SK-N-SH (cell line): ENCODE measurements at regions not wholly inside any gene's neighbourhood (a gene's known extent, or its start where the extent isn't known, plus 50 kb on each side); places are given as distances from the start of the nearest gene placed in this dataset.

Experiments used
- CTCF ChIP-seq: fragments of 200-600 bp; sonication (generic); IDR thresholded peaks from 2 replicates; pipeline ENCODE4 v1.6.1; 2017; ENCODE audit warnings: antibody characterized with exemption, mild to moderate bottlenecking, moderate library complexity
- EZH2phosphoT487 ChIP-seq: fragments of 200-600 bp; sonication (generic); IDR thresholded peaks from 2 replicates; pipeline ENCODE4 v1.6.1; 2017; ENCODE audit warnings: low read depth, mixed run types, mild to moderate bottlenecking, antibody characterized with exemption, moderate library complexity, borderline replicate concordance
- MXI1 ChIP-seq: IDR thresholded peaks from 2 replicates; pipeline ENCODE4 v1.6.1; 2012; ENCODE audit warnings: mild to moderate bottlenecking, low read depth, low read length, improper control_type of control experiment
- RAD21 ChIP-seq: IDR thresholded peaks from 2 replicates; pipeline ENCODE4 v1.6.1; 2012; ENCODE audit warnings: mild to moderate bottlenecking, low read length
- RXRA ChIP-seq: IDR thresholded peaks from 2 replicates; pipeline ENCODE4 v1.4.0; 2012; ENCODE audit warnings: low read depth, mild to moderate bottlenecking, borderline replicate concordance
- USF2 ChIP-seq: fragments of 150-350 bp; IDR thresholded peaks from 2 replicates; pipeline ENCODE4 v1.6.1; 2017; ENCODE audit warnings: antibody characterized with exemption, low read length, low read depth, borderline replicate concordance
- TF ChIP-seq, protein P1 (sequence below): IDR thresholded peaks from 2 replicates; pipeline ENCODE4 v1.6.1; 2012; ENCODE audit warnings: mild to moderate bottlenecking, low read depth, low read length, moderate library complexity
- TF ChIP-seq, protein P2 (sequence below): IDR thresholded peaks from 2 replicates; pipeline ENCODE4; 2012

DNA sequence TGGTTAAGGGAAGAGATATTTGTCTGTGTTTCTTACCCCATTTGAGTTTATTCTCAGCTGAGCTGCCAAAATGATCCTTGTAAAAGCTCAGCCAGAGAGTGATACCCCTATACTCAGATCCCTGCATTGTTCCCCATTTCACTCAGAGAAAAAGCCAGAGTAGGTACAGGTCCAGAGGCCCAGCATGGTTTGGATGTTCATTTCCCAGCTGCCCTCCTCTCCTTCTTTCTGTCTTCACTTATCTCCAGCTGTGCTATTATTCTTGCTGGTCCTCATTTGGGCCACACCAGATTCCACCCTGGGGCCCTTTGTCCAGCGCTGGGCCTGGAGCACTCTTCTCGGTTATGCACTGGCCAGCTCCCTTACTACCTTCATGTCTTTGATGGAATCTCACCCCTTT is 187.7 kb downstream of the CHRM3 start:
- TF ChIP-seq RAD21 = no peak
- TF ChIP-seq, protein P1, sequence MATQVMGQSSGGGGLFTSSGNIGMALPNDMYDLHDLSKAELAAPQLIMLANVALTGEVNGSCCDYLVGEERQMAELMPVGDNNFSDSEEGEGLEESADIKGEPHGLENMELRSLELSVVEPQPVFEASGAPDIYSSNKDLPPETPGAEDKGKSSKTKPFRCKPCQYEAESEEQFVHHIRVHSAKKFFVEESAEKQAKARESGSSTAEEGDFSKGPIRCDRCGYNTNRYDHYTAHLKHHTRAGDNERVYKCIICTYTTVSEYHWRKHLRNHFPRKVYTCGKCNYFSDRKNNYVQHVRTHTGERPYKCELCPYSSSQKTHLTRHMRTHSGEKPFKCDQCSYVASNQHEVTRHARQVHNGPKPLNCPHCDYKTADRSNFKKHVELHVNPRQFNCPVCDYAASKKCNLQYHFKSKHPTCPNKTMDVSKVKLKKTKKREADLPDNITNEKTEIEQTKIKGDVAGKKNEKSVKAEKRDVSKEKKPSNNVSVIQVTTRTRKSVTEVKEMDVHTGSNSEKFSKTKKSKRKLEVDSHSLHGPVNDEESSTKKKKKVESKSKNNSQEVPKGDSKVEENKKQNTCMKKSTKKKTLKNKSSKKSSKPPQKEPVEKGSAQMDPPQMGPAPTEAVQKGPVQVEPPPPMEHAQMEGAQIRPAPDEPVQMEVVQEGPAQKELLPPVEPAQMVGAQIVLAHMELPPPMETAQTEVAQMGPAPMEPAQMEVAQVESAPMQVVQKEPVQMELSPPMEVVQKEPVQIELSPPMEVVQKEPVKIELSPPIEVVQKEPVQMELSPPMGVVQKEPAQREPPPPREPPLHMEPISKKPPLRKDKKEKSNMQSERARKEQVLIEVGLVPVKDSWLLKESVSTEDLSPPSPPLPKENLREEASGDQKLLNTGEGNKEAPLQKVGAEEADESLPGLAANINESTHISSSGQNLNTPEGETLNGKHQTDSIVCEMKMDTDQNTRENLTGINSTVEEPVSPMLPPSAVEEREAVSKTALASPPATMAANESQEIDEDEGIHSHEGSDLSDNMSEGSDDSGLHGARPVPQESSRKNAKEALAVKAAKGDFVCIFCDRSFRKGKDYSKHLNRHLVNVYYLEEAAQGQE = no peak
- no peak for TF ChIP-seq CTCF
- no peak for TF ChIP-seq EZH2phosphoT487
- TF ChIP-seq MXI1 = no peak
- TF ChIP-seq USF2 = no peak
- no peak for TF ChIP-seq RXRA
- TF ChIP-seq, protein P2, sequence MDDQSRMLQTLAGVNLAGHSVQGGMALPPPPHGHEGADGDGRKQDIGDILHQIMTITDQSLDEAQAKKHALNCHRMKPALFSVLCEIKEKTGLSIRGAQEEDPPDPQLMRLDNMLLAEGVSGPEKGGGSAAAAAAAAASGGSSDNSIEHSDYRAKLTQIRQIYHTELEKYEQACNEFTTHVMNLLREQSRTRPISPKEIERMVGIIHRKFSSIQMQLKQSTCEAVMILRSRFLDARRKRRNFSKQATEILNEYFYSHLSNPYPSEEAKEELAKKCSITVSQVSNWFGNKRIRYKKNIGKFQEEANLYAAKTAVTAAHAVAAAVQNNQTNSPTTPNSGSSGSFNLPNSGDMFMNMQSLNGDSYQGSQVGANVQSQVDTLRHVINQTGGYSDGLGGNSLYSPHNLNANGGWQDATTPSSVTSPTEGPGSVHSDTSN = no peak
